ENCODE measurements at regions not wholly inside any gene's neighbourhood (a gene's known extent, or its start where the extent isn't known, plus 50 kb on each side); places are given as distances from the start of the nearest gene placed in this dataset.

DNA sequence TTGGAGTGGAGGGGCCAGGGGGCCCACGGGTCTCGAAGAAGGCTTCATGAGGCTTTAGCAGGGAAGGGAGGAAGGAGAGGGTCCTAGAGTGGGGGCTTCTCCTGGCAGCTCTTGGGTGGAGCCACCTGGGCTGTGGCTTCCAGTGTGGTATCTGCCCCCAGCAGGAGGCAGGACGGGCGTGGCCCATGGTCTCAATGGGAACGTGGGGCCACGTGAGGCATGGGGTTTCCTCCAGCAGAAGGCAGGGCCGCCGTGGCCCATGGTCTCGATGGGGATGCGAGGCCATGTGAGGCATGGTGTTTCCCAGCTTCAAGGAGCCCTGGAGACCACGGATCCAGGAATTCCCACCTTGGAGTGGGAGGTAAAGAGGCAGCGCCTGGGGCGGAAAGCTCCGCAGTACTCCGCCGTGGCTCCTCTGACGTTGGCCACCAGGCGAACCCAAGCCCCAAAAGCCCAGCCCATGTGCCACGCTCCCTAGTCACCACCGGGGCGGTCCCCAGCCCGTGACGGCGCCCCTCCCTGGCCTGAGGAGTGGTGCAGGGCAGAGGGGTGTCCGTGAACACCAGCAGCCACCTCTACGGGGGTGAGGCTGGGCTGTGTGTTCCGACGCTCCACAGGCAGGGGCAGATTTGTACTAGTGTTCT is 62.0 kb upstream of the GATA5 start:
- intact Hi-C loops (cut with micrococcal nuclease; ENCODE audit: unreplicated experiment) = no loop called here
- no peaks in the 10 kb centered on the region for H3K4me1 ChIP-seq (ENCODE audit: control insufficient read depth, insufficient read depth, low read length)
- in situ Hi-C loops (cut with MboI) = no loop called here
- ChIA-PET RAD21 (ENCODE audit: unreplicated experiment) (no interaction called here), POLR2A (no interaction called here), SMC1A (ENCODE audit: uncharacterized antibody, unreplicated experiment) (no interaction called here), CTCF (no interaction called here)
- H2AFZ ChIP-seq (ENCODE audit: control insufficient read depth, low read depth, low read length) = no peak overlapping the region
- no peak overlapping the region for H3K4me3 ChIP-seq
- H3K9me3 ChIP-seq (replicated peaks; ENCODE audit: control insufficient read depth, insufficient read depth, low read length) = no peaks in the 10 kb centered on the region
- BruUV-seq (replicated peaks) = no TSS peak
- DNase-seq (ENCODE audit: low read depth, low spot score) (no peak), ATAC-seq (no peak), FAIRE-seq (no peak)
- H3K9ac ChIP-seq (ENCODE audit: control insufficient read depth, insufficient read depth, low read length) = no peak overlapping the region
- WGBS (ENCODE audit: insufficient coverage, insufficient replicate concordance, low lambda C conversion rate, missing lambda C conversion rate) = 35% methylated on average over 27 of the region's 28 CpGs
- H3K36me3 ChIP-seq (ENCODE audit: control insufficient read depth in 2 of 2, insufficient read depth in 2 of 2, low read length in 1 of 2) = no peaks in the 10 kb centered on the region
- H4K20me1 ChIP-seq (ENCODE audit: control insufficient read depth, insufficient read depth) = no peaks in the 10 kb centered on the region
- H3K27me3 ChIP-seq (replicated peaks in 1 of 2; ENCODE audit: control insufficient read depth in 2 of 2, insufficient read depth in 2 of 2, low read length in 1 of 2) = peaks cover 0 to 1% of the 10 kb centered on the region in 2 experiments; a peak in 2 of 4 replicates
- TF ChIP-seq PRDM15 (CRISPR knock-in tag; IDR thresholded peaks at IDR 0.05) = no peak
- no peak for TF ChIP-seq TCF3 (IDR thresholded peaks at IDR 0.05; ENCODE audit: borderline replicate concordance, insufficient read depth, low read depth, low read length)
- no peak for TF ChIP-seq E4F1 (IDR thresholded peaks at IDR 0.05; ENCODE audit: borderline replicate concordance, partially characterized antibody)
- TF ChIP-seq ETV6 (conservative IDR thresholded peaks at IDR 0.05 in 1 of 2, IDR thresholded peaks at IDR 0.05 in 1 of 2; ENCODE audit: borderline replicate concordance in 1 of 2, low read depth in 1 of 2) = no peak
- no peak for TF ChIP-seq KDM1A (IDR thresholded peaks at IDR 0.05; ENCODE audit: borderline replicate concordance)
- TF ChIP-seq SP1 (IDR thresholded peaks at IDR 0.05; ENCODE audit: low read depth, low read length) = no peak
- H3K4me2 ChIP-seq (ENCODE audit: control insufficient read depth, insufficient read depth) = no peak overlapping the region
- no peak overlapping the region for H3K27ac ChIP-seq (ENCODE audit: control insufficient read depth, insufficient read depth)
- no peaks in the 10 kb centered on the region for H3K79me2 ChIP-seq (ENCODE audit: control insufficient read depth, insufficient read depth, low read length)

All from GM12878 (cell line).